ENCODE measurements at regions not wholly inside any gene's neighbourhood (a gene's known extent, or its start where the extent isn't known, plus 50 kb on each side); places are given as distances from the start of the nearest gene placed in this dataset.

DNA sequence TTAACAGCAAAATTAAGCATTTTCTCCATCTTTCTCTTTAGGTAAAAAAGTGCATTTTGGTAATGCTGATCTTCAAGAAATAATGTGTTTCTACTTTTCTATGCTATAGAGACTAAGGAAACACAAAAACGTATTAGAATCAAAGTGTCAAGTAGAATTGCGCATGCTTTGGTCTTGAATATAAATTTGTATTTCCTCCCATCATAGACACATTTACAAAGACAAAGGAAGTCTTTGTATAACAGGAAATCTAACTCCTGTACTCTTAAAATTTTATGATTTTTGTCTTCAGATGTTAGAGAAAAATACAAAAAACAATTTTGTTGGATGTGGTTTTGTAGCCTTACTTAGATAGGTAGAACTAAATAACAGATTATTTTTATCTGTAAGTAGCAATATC, 1299.4 kb downstream of the NCAM2 start (continued):
- TF ChIP-seq CHD7 (IDR thresholded peaks at IDR 0.05; ENCODE audit: insufficient replicate concordance, low read length): no peak
- TF ChIP-seq EP300 (IDR thresholded peaks at IDR 0.05; ENCODE audit: borderline replicate concordance in 1 of 2, low read depth in 2 of 2, low read length in 2 of 2): no peak
- TF ChIP-seq TAF7 (optimal IDR thresholded peaks at IDR 0.05; ENCODE audit: borderline replicate concordance, low read depth, low read length): no peak
- TF ChIP-seq JUN (IDR thresholded peaks at IDR 0.05; ENCODE audit: low read depth, low read length): no peak
- TF ChIP-seq ZNF274 (IDR thresholded peaks at IDR 0.05; ENCODE audit: borderline replicate concordance, extremely low read depth, low read length): no peak
- TF ChIP-seq JUND (IDR thresholded peaks at IDR 0.05; ENCODE audit: low read length): no peak
- TF ChIP-seq BCL11A (IDR thresholded peaks at IDR 0.05; ENCODE audit: low read depth in 2 of 2, low read length in 2 of 2): no peak
- no peak for TF ChIP-seq CTBP2 (IDR thresholded peaks at IDR 0.05; ENCODE audit: borderline replicate concordance, insufficient read depth, insufficient read length, low read length)

Data from H1 (cell line).